ENCODE measurements at regions not wholly inside any gene's neighbourhood (a gene's known extent, or its start where the extent isn't known, plus 50 kb on each side); places are given as distances from the start of the nearest gene placed in this dataset.

- no peak for DNase-seq (ENCODE audit: low read depth in 2 of 2)
Observed at GRCh38 chr1:199109160-199109559, 470.3 kb downstream of the PTPRC start.

DNA sequence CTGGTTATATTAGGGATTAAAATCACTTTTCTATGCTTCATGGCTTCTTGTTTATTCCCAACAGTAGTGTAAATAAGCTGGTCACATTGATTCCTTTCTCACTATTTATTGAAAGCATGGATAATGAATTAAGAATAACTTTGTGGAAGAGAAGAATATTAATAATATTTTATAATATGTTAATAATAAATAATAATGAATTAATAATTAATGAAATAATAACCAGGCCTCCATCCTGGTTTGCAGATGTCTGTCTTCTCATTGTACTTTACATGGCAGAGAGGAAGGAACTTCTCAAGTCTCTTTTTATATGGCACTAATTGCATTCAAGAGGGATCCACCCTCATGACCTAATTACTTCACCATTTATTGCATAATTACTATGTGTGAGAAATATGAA, 473.5 kb downstream of the PTPRC start:
- DNase-seq (ENCODE audit: low read depth in 2 of 2): no peak

GRCh38 chr1:199113265-199113869, 474.5 kb downstream of the PTPRC start:
- peak; percentile 20 to 29 for DNase-seq (ENCODE audit: low read depth in 2 of 2)

DNA sequence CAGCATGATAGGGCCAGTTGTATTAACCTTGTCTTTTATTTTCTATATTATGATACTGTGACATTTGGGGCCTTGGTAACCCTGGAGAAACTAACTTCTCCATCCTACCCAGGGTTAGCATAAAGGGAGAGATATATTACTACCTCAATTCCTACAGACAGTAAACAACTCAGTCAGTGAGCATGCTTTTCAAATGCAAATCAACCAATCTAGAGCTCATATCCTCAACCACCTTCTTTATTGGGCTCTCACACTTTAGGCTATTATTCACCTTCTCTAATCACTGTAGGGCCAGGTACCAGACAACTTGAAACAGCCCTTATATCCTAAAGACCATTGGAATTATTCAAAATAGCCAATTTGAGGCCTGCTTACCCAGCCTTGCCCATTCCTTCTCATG, 477.6 kb downstream of the PTPRC start:
- no peak for DNase-seq (ENCODE audit: low read depth in 2 of 2)

DNA sequence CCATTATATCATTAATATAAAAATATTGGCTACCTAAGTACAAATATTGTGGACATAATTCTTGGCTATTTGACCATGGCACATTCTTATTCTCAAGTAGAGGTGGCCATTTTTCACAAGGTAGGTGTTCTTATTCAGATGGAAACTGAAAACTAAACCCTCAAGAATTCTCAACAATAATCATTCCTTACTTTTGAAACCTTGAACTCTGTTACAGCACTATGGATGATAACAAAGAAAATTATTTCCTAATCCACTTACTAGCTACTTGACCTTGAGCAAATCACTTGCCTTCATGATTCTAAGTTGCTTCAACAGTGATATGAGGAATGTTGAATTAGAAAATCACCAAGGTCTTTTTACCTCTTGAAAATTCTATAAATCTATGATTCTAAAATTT, 482.2 kb downstream of the PTPRC start:
- DNase-seq (ENCODE audit: low read depth in 2 of 2): no peak

DNA sequence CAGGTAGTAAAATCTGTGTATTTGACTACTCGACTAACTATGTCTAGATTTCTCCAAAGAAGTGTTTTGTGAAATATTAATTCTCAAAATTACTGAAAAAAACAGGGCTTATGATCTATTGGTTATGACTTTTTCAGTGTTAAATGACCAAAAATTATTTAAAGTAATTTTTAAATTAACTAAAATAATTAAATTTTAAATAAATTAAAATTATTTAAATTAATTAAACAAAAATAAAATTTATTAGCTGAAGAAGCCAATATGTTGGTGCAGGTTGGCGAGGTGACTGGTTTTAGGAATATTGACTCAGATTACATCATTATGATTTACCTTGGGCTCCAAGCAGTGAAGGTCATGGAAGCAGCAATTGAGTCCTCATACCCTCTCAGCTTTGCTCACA, 483.2 kb downstream of the PTPRC start:
- DNase-seq (ENCODE audit: low read depth in 2 of 2): no peak

- DNase-seq (ENCODE audit: low read depth in 2 of 2): no peak
Observed at GRCh38 chr1:199122532-199123311, 483.9 kb downstream of the PTPRC start.

DNA sequence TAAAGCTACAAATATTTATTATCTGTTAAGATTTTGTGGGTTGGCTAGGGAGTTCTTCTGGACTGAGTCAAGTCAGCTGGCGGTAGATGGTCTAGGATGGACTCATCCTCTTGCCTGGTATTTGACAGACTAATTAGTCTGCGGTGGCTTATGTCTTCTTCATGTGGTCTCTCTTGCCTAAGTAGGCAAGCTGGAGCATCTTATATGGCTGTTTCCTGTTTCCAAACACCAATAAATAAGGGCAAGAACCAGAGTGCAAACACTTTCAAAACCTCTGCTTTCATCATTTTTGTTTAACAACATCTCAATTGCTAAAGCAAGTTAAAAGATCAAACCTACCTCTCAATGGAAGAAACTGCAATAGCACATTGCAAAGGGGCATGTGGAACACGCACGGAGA, 484.8 kb downstream of the PTPRC start:
- DNase-seq (ENCODE audit: low read depth in 2 of 2): peak; percentile 36 to 62

- DNase-seq (ENCODE audit: low read depth in 2 of 2): no peak
Observed at GRCh38 chr1:199124351-199124750, 485.5 kb downstream of the PTPRC start.

GRCh38 chr1:199129247-199129646, 490.4 kb downstream of the PTPRC start:
- DNase-seq (ENCODE audit: low read depth in 2 of 2): no peak

DNA sequence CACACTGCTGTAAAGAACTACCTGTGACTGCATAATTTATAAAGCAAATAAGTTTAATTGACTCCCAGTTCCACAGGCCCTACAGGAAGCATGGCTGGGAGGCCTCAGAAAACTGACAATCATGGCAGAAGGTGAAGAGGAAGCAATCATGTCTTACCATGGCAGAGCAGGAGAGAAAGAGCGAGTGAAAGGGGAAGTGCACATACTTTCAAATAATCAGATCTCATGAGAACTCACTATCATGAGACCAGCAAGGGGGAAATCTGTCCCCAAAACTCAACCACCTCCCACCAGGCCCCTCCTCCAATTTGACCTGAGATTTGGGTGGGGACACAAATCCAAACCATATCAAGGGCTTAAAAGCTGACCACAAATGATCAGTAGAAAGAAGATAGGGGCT, 493.2 kb downstream of the PTPRC start:
- DNase-seq (ENCODE audit: low read depth in 2 of 2): no peak

DNA sequence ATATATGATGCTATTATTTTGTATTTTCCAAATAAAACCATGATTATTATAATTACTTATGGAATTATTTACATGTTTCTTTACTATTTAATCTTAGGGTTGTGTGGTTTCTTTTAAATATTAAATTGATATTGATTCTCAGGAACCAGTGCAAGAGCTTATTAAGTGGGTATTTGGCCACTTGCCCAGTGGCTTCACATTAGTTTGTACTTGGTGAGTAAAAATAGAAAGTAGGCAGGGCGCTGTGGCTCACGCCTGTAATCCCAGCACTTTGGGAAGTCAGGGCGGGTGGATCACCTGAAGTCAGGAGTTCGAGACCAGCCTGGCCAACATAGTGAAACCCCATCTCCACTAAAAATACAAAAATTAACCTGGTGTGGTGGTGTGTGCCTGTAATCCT, 497.1 kb downstream of the PTPRC start:
- no peak for DNase-seq (ENCODE audit: low read depth in 2 of 2)

DNA sequence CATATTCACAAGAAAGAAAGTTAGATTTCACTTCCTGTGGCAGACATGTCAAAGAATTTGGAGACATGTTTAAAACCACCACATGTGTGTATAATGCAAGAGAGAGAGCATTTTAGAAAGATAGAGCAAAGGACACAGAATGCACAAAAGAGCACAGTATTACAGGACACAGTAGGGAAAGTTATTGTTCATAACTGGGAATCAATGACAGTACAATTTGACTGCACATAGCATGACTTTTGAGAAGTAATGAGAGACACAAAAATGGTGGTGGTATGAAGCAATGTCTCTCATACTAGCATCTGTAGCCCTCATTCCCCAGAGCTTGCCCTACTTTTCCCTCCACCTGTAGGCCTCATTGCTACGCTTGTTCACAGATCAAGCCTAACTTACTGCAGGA, 499.2 kb downstream of the PTPRC start:
- DNase-seq (ENCODE audit: low read depth in 2 of 2): no peak

DNA sequence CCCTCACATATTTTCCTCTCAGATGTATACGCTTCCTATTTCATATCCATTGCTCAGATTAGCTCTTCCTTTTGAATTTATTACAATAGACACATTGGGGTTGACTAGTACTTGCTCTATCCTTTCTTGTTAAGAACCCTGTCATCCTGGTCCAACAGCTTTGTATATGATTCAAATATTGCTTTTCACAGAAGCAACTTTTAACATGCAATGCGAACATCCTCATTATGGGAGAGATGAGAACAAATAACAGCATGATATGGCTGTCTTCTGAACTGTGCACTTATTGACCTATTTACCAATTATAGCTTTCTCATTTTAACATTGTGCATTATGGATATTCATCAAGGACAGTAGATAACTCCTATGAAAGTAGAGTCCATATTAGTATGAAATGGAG, 510.8 kb downstream of the PTPRC start:
- no peak for DNase-seq (ENCODE audit: low read depth in 2 of 2)

GRCh38 chr1:199150756-199151155, 511.9 kb downstream of the PTPRC start:
- no peak for DNase-seq (ENCODE audit: low read depth in 2 of 2)

DNA sequence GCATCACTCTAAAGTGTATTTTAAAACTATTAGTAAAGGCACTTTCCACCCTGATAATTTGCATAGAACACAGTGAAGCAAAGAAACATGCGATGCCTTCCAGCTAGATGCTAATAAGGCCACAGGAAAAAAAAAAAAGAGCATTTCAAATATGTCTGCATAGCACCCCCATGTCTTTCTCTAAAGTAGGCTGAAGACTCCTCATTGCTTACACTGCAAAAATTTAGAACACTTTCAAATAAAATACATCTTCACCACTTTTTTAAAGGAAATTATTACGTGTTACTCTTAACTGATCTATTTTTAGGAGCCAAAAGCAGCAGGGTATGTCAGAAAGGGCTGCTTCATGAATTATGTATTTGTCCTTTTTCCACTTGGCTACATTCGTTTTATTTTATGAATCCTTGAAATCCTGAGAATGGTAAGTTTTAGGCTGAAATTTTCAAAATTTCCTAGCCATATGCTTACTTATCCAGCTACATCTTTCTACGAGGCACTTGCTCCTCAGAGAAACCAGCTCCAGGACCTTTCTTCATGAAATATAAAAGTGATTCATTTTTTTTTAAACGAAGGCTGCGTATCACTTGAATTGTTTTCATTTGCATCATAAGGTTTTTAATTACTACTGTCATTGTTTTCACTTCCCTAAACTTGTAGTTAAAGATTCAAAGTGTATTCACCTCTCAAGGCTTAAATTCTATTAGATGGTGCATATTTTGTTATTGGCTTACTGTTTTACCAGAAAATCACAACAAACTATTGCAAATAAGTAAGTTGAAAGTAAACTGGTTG, 513.0 kb downstream of the PTPRC start:
- DNase-seq (ENCODE audit: low read depth in 2 of 2): no peak

DNA sequence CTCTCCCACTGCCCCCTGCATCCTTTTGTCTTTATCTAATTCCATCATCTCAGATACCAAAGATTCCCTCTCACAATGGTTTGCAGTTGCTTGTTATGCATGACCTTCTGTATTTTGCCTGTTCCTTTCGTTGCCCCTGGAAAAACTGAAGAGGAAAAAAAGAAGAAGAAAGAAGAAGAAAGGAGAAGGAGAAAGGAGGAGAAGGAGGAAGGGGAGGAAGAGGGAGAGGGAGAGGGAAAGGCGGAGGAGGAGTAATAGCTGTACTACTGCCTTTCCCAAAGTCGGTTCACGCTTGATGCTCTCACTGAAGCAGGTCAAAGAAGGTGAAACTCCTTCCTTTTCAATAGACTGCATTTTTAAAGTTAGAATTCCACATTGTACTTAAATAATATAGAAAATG, 513.8 kb downstream of the PTPRC start:
- no peak for DNase-seq (ENCODE audit: low read depth in 2 of 2)

- no peak for DNase-seq (ENCODE audit: low read depth in 2 of 2)
Observed at GRCh38 chr1:199155166-199156019, 516.6 kb downstream of the PTPRC start.

DNA sequence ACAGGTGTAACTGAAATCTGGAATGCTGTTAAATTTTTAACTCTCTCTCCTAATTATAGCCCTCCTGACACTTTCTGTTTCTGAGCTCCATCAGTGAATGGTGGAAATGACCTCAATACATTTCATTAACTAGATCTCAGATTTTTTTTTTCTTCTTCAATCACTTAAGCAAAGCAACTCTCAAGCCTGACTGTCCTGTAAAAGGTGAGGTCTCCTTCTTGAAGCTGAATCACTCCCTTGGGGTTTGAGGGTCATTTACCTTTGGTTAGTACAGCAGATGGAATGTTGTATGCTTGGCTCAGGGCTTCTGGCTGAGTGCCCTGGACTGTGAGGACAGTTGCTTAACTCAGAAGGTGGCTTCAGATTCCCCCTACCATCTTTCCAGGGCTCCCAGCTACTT, 518.7 kb downstream of the PTPRC start:
- no peak for DNase-seq (ENCODE audit: low read depth in 2 of 2)

DNA sequence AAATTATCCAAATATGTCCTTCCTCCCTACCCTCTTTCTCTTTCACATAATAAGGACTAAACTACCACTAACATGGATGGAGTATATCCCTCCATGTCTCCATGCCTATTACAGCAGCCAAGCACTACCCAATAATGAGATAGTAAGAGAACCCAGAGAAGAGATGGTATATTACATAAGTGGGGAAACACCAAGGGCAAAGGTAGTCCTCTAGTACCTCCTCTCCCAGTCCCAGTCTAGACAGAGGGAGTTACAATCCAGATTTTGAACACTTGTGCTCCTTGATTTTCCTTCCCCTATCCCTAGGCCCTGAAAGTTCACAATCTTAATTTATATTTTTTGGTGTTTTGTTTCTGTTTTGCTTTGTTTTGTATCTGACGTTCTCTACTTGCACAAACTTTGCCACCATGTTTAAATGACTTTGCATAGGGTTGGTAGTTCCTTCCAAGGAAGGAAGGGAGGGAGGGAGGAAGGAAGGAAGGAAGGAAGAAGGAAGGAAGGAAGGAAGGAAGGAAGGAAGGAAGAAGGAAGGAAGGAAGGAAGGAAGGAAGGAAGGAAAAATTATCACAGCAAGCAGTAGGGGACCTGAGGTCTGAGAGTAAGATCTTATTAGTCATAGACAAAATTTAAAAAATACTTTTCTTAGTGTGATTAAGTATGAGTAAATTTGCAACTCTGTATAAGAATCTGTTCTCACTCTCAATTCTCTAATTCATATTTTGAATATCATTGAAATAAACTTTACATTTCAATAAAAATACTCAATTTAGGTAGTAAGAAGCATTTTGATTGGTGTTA, 521.9 kb downstream of the PTPRC start:
- DNase-seq (ENCODE audit: low read depth in 2 of 2): no peak

GRCh38 chr1:199161319-199161680, 522.5 kb downstream of the PTPRC start:
- DNase-seq (ENCODE audit: low read depth in 2 of 2): no peak
